ENCODE measurements at regions not wholly inside any gene's neighbourhood (a gene's known extent, or its start where the extent isn't known, plus 50 kb on each side); places are given as distances from the start of the nearest gene placed in this dataset.

- TF ChIP-seq RELA (CRISPR knock-in tag; IDR thresholded peaks at IDR 0.05; ENCODE audit: borderline replicate concordance) (no peak), SP1 (CRISPR knock-in tag; conservative IDR thresholded peaks at IDR 0.05) (no peak), CTCF (IDR thresholded peaks at IDR 0.05) (no peak), SMAD3 (CRISPR knock-in tag; IDR thresholded peaks at IDR 0.05; ENCODE audit: borderline replicate concordance) (no peak), HMGXB4 (CRISPR knock-in tag; IDR thresholded peaks at IDR 0.05) (no peak), E2F1 (CRISPR knock-in tag; IDR thresholded peaks at IDR 0.05) (no peak), ZNF121 (CRISPR knock-in tag; IDR thresholded peaks at IDR 0.05) (no peak)
These were observed 246.6 kb downstream of the FAM76B start for GRCh38 chr11:95542868-95543551.

Data from WTC11 (cell line).